Common myeloid progenitor, CD34-positive (primary cell): ENCODE measurements at regions not wholly inside any gene's neighbourhood (a gene's known extent, or its start where the extent isn't known, plus 50 kb on each side); places are given as distances from the start of the nearest gene placed in this dataset.

Experiments
- CTCF ChIA-PET: fragments of 350-600 bp; sonication (Branson Sonifier 250); formaldehyde crosslinking; loops from one replicate; lab custom pipeline; 2021; ENCODE audit warnings: antibody characterized with exemption; lab: Charles Lee
- POLR2A ChIA-PET: fragments of 350-600 bp; sonication (Branson Sonifier 250); formaldehyde crosslinking; loops from one replicate; lab custom pipeline; 2021; ENCODE audit warnings: antibody characterized with exemption; lab: Charles Lee
- DNase-seq, 3 donors: peaks; one replicate each; pipeline versions ENCODE4 v3.0.0 to v3.0.0-alpha.2; 2013
- H3K27ac ChIP-seq, 2 experiments: 1 replicate in 1 of 2; 2 replicates in 1 of 2; pipeline ENCODE4 v1.7.0; 2013; ENCODE audit warnings: inconsistent platforms in 2 of 2, low read length in 2 of 2, mild to moderate bottlenecking in 2 of 2, low read depth in 1 of 2, moderate library complexity in 1 of 2; ENCODE audit not compliant: severe bottlenecking in 2 of 2, insufficient read depth in 1 of 2, poor library complexity in 1 of 2
- H3K27me3 ChIP-seq, 5 experiments: replicated peaks in 2 of 5; 1 replicate in 3 of 5; 2 replicates in 2 of 5; pipeline versions ENCODE4 v1.6.1 to v1.7.0; 2013; ENCODE audit warnings: low read length in 4 of 5, mild to moderate bottlenecking in 2 of 5, moderate library complexity in 2 of 5, inconsistent platforms in 1 of 5; ENCODE audit not compliant: insufficient read depth in 5 of 5, control insufficient read depth in 4 of 5
- H3K36me3 ChIP-seq, 4 experiments: 1 replicate in 2 of 4; 2 replicates in 2 of 4; pipeline versions ENCODE4 v1.6.1 to v1.7.0; 2013; ENCODE audit warnings: low read length in 3 of 4, control low read depth in 1 of 4, mild to moderate bottlenecking in 1 of 4; ENCODE audit not compliant: control insufficient read depth in 4 of 4, insufficient read depth in 4 of 4
- H3K4me1 ChIP-seq, 4 experiments: 1 replicate in 3 of 4; 2 replicates in 1 of 4; pipeline versions ENCODE4 v1.6.1 to v1.7.1; 2013; ENCODE audit warnings: low read length in 3 of 4, mild to moderate bottlenecking in 3 of 4, control low read depth in 1 of 4, inconsistent platforms in 1 of 4, moderate library complexity in 1 of 4; ENCODE audit not compliant: control insufficient read depth in 4 of 4, insufficient read depth in 4 of 4; ENCODE audit errors: control extremely low read depth in 1 of 4
- H3K4me3 ChIP-seq, 7 experiments: 1 replicate in 4 of 7; 2 replicates in 3 of 7; pipeline versions ENCODE4 v1.5.1 to v1.7.0; 2013; ENCODE audit warnings: mild to moderate bottlenecking in 7 of 7, low read length in 6 of 7, moderate library complexity in 6 of 7, inconsistent platforms in 2 of 7, low read depth in 2 of 7, control low read depth in 1 of 7; ENCODE audit not compliant: insufficient read depth in 4 of 7, control insufficient read depth in 1 of 7; ENCODE audit errors: extremely low read depth in 1 of 7
- H3K9me3 ChIP-seq, 5 experiments: 1 replicate in 4 of 5; 2 replicates in 1 of 5; pipeline versions ENCODE4 v1.6.1 to v1.7.1; 2013; ENCODE audit warnings: low read length in 4 of 5, mild to moderate bottlenecking in 2 of 5, inconsistent platforms in 1 of 5, low read depth in 1 of 5, moderate library complexity in 1 of 5; ENCODE audit not compliant: control insufficient read depth in 4 of 5, insufficient read depth in 2 of 5; ENCODE audit errors: control extremely low read depth in 1 of 5
- WGBS: methylation state at CpG from one replicate; pipeline ENCODE4 v1.1.5; 2013; ENCODE audit not compliant: insufficient coverage; 5-methylcytosine and 5-hydroxymethylcytosine counted together

GRCh38 chr6:140671926-140672325 lies 1297.5 kb upstream of the CITED2 start:
- Histone ChIP-seq H3K4me1 (no peaks in the 10 kb centered on the region), H3K9me3 (no peaks in the 10 kb centered on the region), H3K4me3 (no peak overlapping the region), H3K27me3 (no peaks in the 10 kb centered on the region), H3K36me3 (no peaks in the 10 kb centered on the region), H3K27ac (no peak overlapping the region)
- ChIA-PET POLR2A (no interaction called here), CTCF (no interaction called here)
- DNase-seq: no peak
- no CpG with 5 or more reads among the region's 2 CpGs for WGBS

- ChIA-PET POLR2A (no interaction called here), CTCF (interaction anchor here (0.6 kb wide), 1 partner anchor 463 kb away, joined by 3 read pairs; no protein-coding TSS in a partner anchor)
- no peak overlapping the region for H3K27ac ChIP-seq
Observed at GRCh38 chr6:140670021-140670420, 1295.6 kb upstream of the CITED2 start.

GRCh38 chr6:140669321-140669720 lies 1294.9 kb upstream of the CITED2 start:
- POLR2A ChIA-PET: no interaction called here
- H3K27ac ChIP-seq: no peak overlapping the region
- H3K4me1 ChIP-seq: no peaks in the 10 kb centered on the region
- H3K36me3 ChIP-seq: no peaks in the 10 kb centered on the region
- DNase-seq: no peak
- H3K9me3 ChIP-seq: no peaks in the 10 kb centered on the region
- H3K4me3 ChIP-seq: no peak overlapping the region
- no peaks in the 10 kb centered on the region for H3K27me3 ChIP-seq
- 90% methylated on average over 2 of the region's 3 CpGs for WGBS
- CTCF ChIA-PET: no interaction called here

More at GRCh38 chr6:140670021-140670420, 1295.6 kb upstream of the CITED2 start:
- no peaks in the 10 kb centered on the region for H3K4me1 ChIP-seq
- H3K9me3 ChIP-seq: no peaks in the 10 kb centered on the region
- no peak for DNase-seq
- no peaks in the 10 kb centered on the region for H3K27me3 ChIP-seq
- H3K4me3 ChIP-seq: no peak overlapping the region
- 100% methylated on average over 1 of the region's 1 CpG for WGBS
- no peaks in the 10 kb centered on the region for H3K36me3 ChIP-seq

GRCh38 chr6:140663772-140664171 lies 1289.3 kb upstream of the CITED2 start:
- H3K4me3 ChIP-seq: no peak overlapping the region
- POLR2A ChIA-PET: no interaction called here
- H3K9me3 ChIP-seq: no peaks in the 10 kb centered on the region
- CTCF ChIA-PET: no interaction called here
- WGBS: 100% methylated on average over 2 of the region's 2 CpGs
- DNase-seq: no peak
- no peaks in the 10 kb centered on the region for H3K27me3 ChIP-seq
- H3K27ac ChIP-seq: no peak overlapping the region
- H3K36me3 ChIP-seq: no peaks in the 10 kb centered on the region
- H3K4me1 ChIP-seq: peaks cover 0 to 8% (median 0%) of the 10 kb centered on the region in 4 experiments

GRCh38 chr6:140663094-140663493 lies 1288.6 kb upstream of the CITED2 start:
- ChIA-PET CTCF (no interaction called here), POLR2A (no interaction called here)
- no peak overlapping the region for H3K27ac ChIP-seq
- 94% methylated on average over 2 of the region's 2 CpGs for WGBS
- H3K4me1 ChIP-seq: peaks cover 0 to 8% (median 0%) of the 10 kb centered on the region in 4 experiments
- no peaks in the 10 kb centered on the region for H3K9me3 ChIP-seq
- H3K4me3 ChIP-seq: no peak overlapping the region
- DNase-seq: no peak
- no peaks in the 10 kb centered on the region for H3K36me3 ChIP-seq
- H3K27me3 ChIP-seq: no peaks in the 10 kb centered on the region

GRCh38 chr6:140661691-140662090 lies 1287.2 kb upstream of the CITED2 start:
- WGBS: no CpG with 5 or more reads among the region's 3 CpGs
- ChIA-PET CTCF (no interaction called here), POLR2A (no interaction called here)
- H3K4me3 ChIP-seq: no peak overlapping the region
- H3K27ac ChIP-seq: no peak overlapping the region
- H3K36me3 ChIP-seq: no peaks in the 10 kb centered on the region
- no peak for DNase-seq
- H3K27me3 ChIP-seq: no peaks in the 10 kb centered on the region
- H3K4me1 ChIP-seq: peaks cover 0 to 8% (median 0%) of the 10 kb centered on the region in 4 experiments
- H3K9me3 ChIP-seq: no peaks in the 10 kb centered on the region

GRCh38 chr6:140660295-140660694 lies 1285.8 kb upstream of the CITED2 start:
- no peak overlapping the region for H3K27ac ChIP-seq
- H3K36me3 ChIP-seq: no peaks in the 10 kb centered on the region
- POLR2A ChIA-PET: no interaction called here
- CTCF ChIA-PET: no interaction called here
- WGBS: 0% methylated on average over 2 of the region's 2 CpGs
- H3K4me1 ChIP-seq: peaks cover 0 to 8% (median 0%) of the 10 kb centered on the region in 4 experiments
- H3K27me3 ChIP-seq: no peaks in the 10 kb centered on the region
- H3K4me3 ChIP-seq: no peak overlapping the region
- no peaks in the 10 kb centered on the region for H3K9me3 ChIP-seq
- no peak for DNase-seq
